Activated naive CD8-positive, alpha-beta T cell treated with anti-CD3 and anti-CD28 coated beads, Interleukin-2, amount 50 U/mL, for 16 hours (primary cell): ENCODE measurements at regions not wholly inside any gene's neighbourhood (a gene's known extent, or its start where the extent isn't known, plus 50 kb on each side); places are given as distances from the start of the nearest gene placed in this dataset.
"Not testable (repeated sequence)": the region's sequence is repeated elsewhere in the genome, so short reads cannot be mapped to it uniquely, and the experiment has no call there.

Experiments
- DNase-seq: peaks from one replicate; pipeline ENCODE4 v3.0.0-alpha.2; 2020; ENCODE audit warnings: low read depth, low spot score

DNA sequence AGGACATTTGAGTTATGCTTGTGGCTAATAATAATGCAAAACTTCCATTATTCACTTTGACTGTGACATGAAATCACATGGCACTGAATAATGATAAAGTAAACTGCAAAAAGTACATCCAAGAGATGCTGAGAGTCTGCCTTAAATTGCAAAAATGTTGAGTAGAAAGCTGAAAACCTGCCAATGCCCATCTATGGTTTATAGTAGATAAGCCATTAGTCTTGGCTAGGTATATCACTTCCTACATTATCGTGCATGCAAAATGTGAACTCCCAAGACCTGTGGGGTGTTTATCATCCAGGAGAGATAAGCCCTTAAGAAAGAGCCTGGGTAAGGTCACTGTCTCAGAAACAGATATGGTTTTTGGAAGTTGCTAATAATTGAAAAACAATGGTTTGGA is 208.7 kb upstream of the DPYD start:
- DNase-seq: no peak

DNA sequence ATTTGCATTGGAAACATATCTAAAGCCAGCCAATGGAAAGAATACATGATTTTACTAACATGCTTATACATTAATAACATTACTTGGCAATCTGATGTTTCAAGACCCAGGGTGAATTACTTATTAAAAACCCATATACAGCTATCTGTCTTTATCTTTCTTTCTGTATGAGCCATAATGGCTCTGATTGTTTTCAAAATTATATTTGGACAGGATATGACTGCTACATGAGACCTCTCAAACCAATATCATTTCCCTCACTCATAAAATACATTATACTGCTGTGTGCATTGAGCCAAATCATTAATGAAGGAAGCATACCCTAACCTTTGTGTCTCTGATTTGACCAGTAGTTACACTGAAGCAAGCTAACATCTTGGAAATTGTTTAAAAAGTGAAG is 205.9 kb upstream of the DPYD start:
- no peak for DNase-seq

DNA sequence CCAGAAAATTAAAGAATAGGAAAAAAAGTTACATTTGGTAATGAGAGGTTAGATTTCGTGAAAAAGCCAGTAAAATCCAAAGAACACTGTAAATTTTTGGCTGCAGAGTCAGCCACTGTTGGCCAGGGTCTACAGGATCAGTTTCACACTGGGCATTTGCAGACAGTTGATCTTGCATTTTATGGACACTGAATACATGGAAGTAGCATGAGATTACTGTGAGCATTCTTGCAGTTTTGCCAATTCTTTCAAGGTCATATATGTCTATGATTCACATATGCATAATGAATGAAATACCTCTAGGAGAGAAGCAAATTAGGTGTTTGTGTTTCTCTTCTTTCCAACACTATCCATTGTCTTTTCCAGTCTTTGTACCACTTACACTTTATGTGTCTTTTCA is 200.8 kb upstream of the DPYD start:
- DNase-seq: no peak

DNA sequence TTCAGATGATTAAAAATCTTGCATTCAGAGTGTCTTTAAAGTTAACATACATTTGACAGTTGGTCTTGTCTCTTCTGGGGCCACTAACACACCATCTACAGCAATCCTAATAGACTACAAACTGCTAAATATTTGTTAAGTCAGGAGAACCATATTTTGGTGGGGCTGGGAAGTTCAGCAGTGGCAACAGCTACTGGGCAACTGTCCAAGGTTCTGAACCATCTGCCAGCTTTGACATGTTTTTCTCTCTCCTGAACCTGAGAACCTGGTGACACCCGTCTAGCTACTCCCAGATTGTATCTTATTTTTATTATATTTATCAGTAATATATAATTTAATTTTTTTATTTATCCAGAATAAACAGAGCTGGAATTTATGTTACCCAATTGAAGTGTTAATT is 199.0 kb upstream of the DPYD start:
- no peak for DNase-seq

DNA sequence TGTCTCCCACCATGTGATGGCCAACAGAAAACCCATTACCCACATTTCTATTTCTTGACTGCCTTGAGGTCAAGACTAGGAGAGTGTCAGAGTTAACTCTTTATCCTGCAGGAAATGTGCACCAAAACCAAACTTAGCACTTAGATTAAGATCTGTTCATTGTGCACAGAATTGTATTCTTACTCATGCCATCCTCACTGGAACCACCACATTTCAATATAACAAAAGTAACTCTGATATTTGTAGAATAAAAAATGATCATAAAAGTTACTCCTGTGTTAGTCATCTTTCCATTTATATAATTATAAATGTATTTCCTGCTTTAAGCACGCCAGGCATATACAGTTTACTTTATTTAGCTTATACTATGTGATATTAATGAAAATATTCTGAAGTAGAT is 193.0 kb upstream of the DPYD start:
- DNase-seq: no peak

DNA sequence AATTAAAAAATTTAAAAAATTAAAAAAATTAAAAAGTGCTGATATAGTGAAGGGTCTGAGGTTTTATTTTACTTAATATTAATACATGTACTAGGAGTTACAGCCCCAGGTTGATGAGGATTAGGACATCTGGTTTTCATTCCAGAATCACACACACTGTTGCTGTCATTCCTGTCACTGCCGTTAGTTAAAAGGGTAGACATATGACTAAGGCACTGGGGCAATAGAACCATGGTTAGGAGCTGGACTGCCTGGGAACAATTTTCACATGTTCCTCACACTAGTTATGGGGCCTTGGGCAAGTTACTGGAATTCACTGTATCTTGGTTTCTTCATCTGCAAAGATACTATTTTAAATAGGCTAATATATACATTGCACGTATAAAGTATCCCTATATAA is 191.8 kb upstream of the DPYD start:
- no peak for DNase-seq

DNA sequence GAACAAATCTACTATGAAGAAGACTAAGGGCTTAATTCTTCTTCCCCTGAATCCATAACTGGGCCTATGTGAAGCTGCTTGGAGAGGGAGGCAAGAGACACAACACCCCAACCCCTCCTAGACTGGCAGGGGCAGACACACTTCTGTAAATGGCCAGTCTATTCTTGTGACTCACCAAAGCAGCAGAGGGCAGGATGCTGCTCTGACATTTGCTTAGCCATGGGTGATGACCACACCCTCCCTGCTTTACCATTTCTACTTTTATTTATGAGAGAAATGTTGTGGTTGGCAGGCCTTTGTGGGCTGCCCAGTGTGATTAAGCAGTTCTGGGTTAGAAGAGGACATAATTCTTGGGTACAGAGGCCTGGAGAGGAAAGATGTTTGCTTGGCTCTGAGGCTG is 189.8 kb upstream of the DPYD start:
- no peak for DNase-seq

DNA sequence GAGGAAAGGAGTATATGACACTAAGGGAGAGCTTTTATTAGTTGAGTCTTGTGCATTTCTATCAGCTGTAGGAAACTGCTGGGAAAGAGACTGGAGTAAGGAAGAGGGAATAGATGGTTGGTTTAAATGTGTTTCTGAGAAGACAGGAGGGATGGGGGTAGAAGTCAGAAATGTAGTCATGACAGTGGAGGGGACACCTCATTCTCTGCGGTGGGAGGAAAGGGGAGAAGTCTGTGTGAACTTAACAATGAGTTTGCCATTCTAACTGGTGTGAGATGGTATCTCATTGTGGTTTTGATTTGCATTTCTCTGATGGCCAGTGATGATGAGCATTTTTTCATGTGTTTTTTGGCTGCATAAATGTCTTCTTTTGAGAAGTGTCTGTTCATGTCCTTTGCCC is 187.5 kb upstream of the DPYD start:
- DNase-seq: not testable (repeated sequence)

DNA sequence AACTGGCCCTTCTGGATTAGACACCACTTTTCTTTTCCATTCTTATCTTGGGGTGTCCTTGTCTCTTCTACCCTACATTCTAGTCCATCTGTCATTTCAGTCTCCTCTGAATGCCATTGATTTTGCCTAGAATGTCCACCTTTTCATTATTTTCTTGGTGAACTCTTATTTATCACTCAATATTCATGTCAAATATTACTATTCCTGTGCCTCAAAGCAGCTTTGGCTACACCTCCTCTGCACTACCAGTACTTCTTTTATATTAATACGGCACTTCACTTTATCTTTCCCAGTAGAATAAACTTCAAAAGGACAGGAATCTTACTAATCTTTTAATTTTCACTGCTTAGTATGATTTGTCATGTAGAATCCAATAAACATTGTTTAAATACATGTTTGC is 186.4 kb upstream of the DPYD start:
- no peak for DNase-seq

DNA sequence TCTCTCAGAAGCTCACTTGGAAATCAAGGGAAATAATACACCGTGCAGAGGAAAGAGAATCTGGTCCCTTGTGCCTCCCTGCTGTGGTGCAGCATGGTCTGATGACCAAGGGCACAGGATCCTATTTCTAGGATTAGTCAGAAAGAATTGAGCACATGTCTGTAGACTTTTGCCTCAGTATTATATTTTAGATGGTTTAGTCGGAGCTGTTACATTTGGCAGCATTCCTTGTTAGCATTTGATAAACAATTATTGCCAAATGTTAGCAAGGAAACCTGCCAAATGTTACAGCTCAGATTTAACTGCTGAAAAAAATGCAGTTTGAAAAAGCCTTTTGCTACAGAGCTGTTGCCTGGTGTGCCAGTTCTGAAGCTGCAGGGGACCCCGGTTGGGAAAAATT is 183.5 kb upstream of the DPYD start:
- DNase-seq: no peak

DNA sequence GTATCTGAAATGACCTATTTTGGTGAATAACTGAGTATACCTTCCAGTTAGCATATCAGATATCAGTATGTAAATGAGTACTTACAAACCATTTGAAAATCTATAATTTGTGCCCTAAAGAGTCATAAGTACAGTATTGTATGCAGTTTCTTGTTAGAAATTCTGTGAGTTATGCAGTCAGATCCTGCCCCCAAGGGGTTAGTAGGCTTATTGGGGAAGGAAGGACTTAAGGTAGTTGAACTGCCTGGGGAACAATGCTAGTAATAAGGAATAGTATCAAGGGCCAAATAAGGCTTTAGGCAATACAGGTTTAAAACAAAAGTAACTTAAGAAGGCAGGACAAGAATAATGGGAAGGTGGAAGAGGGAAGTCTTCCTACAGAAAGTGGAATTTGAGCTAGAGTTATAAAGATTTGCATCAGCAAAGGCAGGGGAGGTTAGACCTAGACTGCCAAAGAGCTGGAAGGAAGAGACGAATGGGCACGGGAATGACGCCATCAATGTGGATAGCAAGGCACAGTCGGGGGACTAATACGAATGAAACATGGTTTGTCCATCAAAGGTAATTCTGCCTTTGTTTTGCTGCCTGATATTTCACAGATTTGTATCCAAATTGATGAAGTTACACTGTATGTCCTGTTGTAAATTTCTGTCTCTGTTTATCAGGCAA is 182.9 kb upstream of the DPYD start:
- DNase-seq: no peak

DNA sequence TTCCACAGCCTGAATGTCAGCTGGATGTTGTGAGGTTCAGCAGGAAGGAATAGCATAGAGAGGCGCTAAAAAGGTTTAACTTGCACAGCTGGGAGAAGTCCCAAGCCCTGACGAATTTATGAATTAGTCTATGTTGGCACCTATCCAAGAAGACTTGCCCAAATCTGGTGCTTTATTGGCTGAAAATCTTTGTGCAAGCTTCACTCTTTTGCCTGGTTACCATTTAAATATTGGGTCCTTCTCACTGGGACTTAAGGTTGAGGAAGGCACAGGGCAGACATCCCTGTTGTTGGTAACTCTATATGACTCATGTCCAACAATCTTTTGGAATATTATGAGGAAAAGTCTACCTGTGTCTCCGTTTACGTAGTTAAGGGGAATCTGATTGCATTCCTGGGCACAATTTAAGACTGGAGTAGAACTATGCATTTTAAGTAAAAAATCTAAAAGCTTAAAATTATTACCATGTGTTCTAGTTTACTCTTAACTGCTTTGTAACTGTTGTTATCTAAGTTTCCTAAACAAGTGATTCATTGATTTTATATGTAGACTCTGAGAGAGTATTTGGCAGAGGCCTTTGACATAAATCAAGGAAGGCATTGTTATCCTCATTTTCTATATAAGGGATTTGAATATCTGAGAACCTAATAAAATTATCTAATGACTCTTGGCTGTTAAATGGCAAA is 181.7 kb upstream of the DPYD start:
- no peak for DNase-seq

DNA sequence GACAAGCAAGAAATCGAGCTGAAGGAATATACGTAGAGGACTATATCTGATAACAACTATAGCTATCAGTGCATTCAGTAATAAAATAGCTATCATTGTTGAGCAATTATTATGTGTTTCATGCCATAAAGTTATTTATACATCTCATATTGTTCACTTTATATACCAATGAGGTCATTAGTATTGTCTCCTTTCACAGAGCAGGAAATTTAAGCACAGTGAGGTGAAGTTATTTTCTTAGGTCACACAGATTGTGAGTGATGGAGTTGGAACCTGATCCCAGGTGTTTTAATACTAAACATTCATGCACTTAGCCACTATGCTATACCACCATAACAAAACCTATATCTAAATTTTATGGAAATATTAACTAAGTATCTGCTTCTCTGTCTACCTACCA is 180.5 kb upstream of the DPYD start:
- DNase-seq: no peak

DNA sequence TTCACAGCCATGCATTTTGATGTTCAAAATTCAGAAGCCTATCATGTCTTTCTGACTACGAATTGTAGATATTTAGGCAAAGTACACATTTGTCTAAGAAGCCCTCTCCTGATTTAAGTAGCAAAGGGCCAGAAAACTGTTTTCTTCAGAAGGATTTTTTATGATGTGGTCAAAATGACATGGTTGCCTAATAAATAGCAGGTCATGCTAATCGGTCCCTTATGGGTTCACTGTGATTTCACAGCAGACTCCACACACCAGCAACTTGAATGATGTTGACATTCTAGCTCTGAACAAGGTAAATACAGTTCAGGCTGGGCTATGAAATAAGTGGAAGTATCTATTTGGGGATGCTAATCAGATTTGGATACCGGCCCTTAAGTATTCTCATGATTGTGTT is 178.7 kb upstream of the DPYD start:
- no peak for DNase-seq

DNA sequence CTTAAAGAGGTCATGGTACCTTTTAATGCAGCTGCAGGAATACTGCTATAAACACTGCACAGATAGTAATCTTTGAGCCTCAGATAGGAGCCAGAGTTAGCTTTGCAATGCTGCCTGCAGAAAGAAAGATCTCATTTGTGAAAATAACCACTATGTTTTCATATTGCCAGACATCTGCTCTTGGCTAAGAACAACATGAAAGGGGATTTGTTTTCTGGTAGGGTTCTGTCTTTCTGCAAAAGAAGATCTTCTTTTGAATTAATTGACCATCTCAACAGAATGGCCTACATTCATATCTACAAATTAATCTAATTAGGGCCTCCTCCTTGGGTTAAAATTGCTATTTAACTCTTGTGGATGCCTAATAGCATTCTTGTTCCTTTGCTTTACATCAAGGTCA is 177.6 kb upstream of the DPYD start:
- no peak for DNase-seq

DNA sequence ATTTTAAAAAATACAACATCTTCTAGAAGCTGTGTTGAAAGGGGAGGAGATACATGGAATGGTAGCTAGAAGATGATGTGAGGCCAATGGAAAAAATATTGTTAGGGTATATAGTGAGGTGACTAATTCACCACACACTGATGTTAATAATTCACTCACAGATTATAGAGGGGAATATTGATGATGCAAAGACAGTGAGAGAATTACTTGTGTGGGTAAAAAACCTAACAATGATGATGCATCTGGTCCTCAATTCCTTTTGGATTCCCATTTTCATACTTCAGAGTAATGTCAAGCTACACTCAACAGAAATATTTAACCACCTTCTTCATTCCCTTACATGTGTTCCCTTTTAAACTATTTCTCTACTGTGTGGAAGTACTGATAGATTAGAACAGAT is 169.5 kb upstream of the DPYD start:
- DNase-seq: no peak

DNA sequence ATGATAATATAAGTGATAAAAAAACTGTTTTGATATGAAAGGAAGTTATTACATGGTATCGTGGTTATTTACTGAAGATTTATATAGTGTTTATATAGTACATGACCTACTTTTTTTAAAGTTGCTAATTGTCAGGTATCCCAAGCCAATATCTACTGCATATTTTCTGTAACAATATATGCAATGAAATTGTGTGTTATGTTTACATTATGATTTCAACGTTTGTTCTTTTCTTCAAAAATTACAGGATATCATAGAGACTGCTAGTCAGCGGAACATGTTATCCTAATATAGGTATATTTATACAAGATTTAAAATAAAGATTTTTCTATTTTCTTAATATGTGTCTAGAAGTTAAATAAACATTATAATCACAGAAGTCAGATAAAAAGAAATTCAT is 167.5 kb upstream of the DPYD start:
- no peak for DNase-seq

DNA sequence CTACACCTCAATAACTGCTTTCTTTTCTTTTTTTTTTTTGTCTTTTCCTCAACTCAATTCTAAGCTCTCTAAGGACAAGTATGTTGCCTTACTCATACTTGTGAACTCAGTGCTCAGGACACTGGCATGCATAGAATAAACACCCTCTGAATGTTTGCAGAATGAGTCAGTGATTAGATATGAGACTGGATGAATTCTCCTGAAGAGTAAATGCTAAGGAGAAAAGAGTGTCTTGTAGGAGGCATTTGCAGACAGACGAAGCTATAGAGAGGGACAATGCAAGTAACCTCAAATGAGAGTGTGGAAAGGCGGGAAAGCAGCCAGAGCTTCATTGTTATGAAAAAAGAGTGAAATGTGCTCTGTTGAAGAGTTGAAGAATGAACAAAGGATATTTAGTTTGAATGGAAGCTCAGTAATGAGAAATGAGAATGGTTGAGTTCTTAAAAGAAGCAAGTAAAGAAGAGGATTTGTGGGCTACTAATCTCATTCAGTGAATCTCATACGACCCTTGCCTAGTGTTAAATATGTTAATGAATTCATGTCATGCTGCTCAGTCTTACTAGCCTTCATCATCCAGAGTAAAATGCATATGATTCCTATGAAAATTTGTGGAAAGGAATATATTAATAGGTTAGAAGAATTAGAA is 166.1 kb upstream of the DPYD start:
- no peak for DNase-seq

DNA sequence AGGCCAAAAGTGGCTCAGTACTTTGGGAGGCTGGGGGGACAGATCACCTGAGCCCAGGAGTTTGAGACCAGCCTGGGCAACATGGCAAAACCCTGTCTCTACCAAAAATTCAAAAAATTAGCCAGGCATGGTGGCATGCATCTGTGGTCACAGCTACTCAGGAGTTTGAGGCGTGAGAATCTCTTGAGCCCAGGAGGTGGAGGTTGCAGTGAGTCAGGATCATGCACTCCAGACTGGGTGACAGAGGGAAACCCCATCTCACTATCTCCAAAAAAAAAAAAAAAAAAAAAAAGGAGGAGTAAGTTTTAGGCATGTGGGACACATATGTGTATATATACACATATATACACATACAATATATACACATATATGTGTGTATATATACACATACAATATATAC is 165.3 kb upstream of the DPYD start:
- DNase-seq: no peak

DNA sequence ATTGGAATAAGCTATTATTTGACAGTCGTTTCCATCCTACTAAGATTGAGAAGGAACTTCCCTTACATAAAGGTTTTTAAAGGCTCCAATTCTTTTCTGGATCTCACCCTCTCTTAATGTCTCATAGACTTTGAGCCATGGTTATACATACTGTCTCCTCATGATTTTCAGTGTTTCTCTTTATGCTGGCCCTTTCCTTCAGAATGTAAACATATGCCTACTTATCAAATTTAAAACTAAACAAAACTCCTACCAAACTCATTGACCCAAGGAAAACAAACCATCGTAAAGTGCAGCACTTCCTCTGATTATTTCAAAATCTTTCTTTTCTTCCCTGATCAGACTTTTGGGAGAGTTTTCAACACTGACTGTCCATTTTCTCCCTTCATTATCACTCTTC is 163.4 kb upstream of the DPYD start:
- no peak for DNase-seq

DNA sequence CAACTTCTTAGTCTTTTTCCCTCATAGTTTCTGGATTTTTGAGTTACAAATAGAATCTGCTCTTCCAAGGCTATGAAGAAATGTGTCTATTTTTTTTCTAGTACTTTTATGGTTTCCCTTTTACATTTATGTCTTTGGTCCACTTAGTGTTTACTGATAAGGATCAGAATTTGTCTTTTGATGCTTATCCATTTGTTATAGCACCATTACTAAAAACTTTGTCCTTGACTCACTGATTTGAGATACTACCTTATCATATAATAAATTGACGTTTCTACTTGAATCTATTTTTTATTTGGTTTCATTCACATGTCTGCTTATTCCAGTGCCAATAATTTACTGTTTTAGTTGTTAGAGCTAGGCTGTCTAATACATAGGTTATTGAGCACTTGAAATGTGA is 161.1 kb upstream of the DPYD start:
- no peak for DNase-seq

DNA sequence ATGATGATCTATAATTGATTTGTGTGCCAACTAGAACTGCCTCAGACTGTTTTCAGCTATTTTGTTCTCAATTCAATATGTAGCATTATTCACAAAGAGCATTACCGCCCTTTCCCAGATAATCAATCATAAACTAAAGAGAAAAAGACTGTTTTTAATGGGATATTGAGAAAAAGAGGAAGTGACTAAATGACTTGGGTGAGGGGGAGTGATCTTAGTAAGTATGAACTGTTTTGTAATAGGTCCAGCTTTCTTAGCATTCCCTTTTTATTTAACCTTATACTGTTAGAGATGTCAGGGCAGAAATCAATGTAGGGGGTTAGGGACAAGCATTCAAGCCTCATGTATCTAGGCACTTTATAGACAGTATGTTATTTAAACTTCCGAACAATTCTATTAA is 157.8 kb upstream of the DPYD start:
- no peak for DNase-seq

DNA sequence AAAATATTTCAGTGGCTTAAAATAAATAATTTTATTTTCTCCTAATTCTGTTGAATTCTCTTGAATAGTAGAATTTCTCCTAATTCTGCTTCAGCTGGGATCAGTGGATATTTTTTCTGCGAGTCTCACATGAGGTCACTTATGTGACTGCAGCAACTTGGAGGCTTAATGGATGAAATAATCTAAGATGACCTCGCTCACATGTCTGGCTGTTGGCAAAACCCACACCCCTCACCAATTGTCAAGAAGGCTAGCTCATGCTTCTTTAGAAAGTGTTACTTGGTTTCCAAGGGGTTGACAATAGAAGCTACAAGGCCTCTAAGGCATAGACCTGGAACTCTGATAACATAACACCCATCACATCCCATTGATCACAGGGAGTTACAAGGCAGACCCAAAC is 156.9 kb upstream of the DPYD start:
- DNase-seq: no peak
